ENCODE measurements at regions not wholly inside any gene's neighbourhood (a gene's known extent, or its start where the extent isn't known, plus 50 kb on each side); places are given as distances from the start of the nearest gene placed in this dataset.

DNA sequence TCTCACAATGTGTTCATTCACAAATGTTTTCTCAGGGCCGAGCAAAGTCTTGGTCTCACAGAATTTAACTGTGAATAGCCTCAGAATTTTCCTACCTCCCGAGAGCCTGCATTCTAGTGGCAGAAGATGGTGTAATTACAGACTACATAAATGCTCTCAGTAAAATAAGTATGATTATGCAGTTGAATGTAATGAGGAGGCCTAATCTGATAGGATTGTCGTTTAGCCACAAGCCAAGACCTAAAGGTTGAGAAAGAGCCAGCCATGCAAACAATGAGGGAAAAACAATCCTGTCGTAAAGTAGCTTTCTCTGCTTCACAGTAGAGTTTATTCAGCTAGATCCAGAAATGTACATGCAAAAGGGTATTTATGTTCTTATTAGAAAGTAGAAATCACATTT is 607.8 kb upstream of the B3GALT2 start:
- TF ChIP-seq, protein P1, sequence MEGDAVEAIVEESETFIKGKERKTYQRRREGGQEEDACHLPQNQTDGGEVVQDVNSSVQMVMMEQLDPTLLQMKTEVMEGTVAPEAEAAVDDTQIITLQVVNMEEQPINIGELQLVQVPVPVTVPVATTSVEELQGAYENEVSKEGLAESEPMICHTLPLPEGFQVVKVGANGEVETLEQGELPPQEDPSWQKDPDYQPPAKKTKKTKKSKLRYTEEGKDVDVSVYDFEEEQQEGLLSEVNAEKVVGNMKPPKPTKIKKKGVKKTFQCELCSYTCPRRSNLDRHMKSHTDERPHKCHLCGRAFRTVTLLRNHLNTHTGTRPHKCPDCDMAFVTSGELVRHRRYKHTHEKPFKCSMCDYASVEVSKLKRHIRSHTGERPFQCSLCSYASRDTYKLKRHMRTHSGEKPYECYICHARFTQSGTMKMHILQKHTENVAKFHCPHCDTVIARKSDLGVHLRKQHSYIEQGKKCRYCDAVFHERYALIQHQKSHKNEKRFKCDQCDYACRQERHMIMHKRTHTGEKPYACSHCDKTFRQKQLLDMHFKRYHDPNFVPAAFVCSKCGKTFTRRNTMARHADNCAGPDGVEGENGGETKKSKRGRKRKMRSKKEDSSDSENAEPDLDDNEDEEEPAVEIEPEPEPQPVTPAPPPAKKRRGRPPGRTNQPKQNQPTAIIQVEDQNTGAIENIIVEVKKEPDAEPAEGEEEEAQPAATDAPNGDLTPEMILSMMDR (IDR thresholded peaks at IDR 0.05; ENCODE audit: poor library complexity), result peak; percentile 7
- no peak for TF ChIP-seq EZH2 (IDR thresholded peaks at IDR 0.05; ENCODE audit: borderline replicate concordance)
